Neuron (in vitro differentiated cells): ENCODE measurements at regions not wholly inside any gene's neighbourhood (a gene's known extent, or its start where the extent isn't known, plus 50 kb on each side); places are given as distances from the start of the nearest gene placed in this dataset.

Experiments used
- H2AFZ ChIP-seq: one replicate; pipeline ENCODE4 v1.6.1; 2013; ENCODE audit warnings: low read depth, mild to moderate bottlenecking, inconsistent platforms, low read length, moderate library complexity
- H3K27me3 ChIP-seq: one replicate; pipeline ENCODE4 v1.6.1; 2013; ENCODE audit warnings: low read length; ENCODE audit not compliant: insufficient read depth
- H3K36me3 ChIP-seq: one replicate; pipeline ENCODE4 v1.6.1; 2013; ENCODE audit warnings: low read length; ENCODE audit not compliant: insufficient read depth
- H3K4me1 ChIP-seq: one replicate; pipeline ENCODE4 v1.6.1; 2013; ENCODE audit warnings: low read length; ENCODE audit not compliant: insufficient read depth
- H3K4me3 ChIP-seq: 2 replicates; pipeline ENCODE4 v1.5.1; 2013; ENCODE audit warnings: mild to moderate bottlenecking, low read length, moderate library complexity
- H3K9me3 ChIP-seq: one replicate; pipeline ENCODE4 v1.6.1; 2013; ENCODE audit warnings: low read length

- H3K27me3 ChIP-seq: no peaks in the 10 kb centered on the region
- H3K4me1 ChIP-seq: no peaks in the 10 kb centered on the region
- H3K4me3 ChIP-seq: no peak overlapping the region
- no peaks in the 10 kb centered on the region for H3K36me3 ChIP-seq
- H2AFZ ChIP-seq: no peak overlapping the region
- H3K9me3 ChIP-seq: no peaks in the 10 kb centered on the region
Observed at GRCh38 chr20:40197691-40198090, 491.3 kb downstream of the MAFB start.

- no peaks in the 10 kb centered on the region for H3K27me3 ChIP-seq
- H3K36me3 ChIP-seq: no peaks in the 10 kb centered on the region
- no peak overlapping the region for H3K4me3 ChIP-seq
- H3K4me1 ChIP-seq: no peaks in the 10 kb centered on the region
- H3K9me3 ChIP-seq: no peaks in the 10 kb centered on the region
- no peak overlapping the region for H2AFZ ChIP-seq
Observed at GRCh38 chr20:40196846-40197436, 492.1 kb downstream of the MAFB start.

- Histone ChIP-seq H3K4me1 (no peaks in the 10 kb centered on the region), H2AFZ (no peak overlapping the region), H3K27me3 (no peaks in the 10 kb centered on the region), H3K4me3 (no peak overlapping the region), H3K9me3 (no peaks in the 10 kb centered on the region), H3K36me3 (no peaks in the 10 kb centered on the region)
Observed at GRCh38 chr20:40195742-40196141, 493.3 kb downstream of the MAFB start.

GRCh38 chr20:40192529-40192928 is 496.5 kb downstream of the MAFB start:
- Histone ChIP-seq H2AFZ (no peak overlapping the region), H3K4me1 (no peaks in the 10 kb centered on the region), H3K9me3 (no peaks in the 10 kb centered on the region), H3K4me3 (no peak overlapping the region), H3K27me3 (no peaks in the 10 kb centered on the region), H3K36me3 (no peaks in the 10 kb centered on the region)

GRCh38 chr20:40192081-40192480 is 497.0 kb downstream of the MAFB start:
- Histone ChIP-seq H3K36me3 (no peaks in the 10 kb centered on the region), H3K9me3 (no peaks in the 10 kb centered on the region), H3K4me3 (no peak overlapping the region), H3K4me1 (no peaks in the 10 kb centered on the region), H3K27me3 (no peaks in the 10 kb centered on the region), H2AFZ (no peak overlapping the region)

GRCh38 chr20:40191573-40191972 is 497.5 kb downstream of the MAFB start:
- Histone ChIP-seq H3K36me3 (no peaks in the 10 kb centered on the region), H3K4me1 (no peaks in the 10 kb centered on the region), H3K9me3 (no peaks in the 10 kb centered on the region), H3K4me3 (no peak overlapping the region), H3K27me3 (no peaks in the 10 kb centered on the region), H2AFZ (no peak overlapping the region)

GRCh38 chr20:40189621-40190020 is 499.4 kb downstream of the MAFB start:
- H3K27me3 ChIP-seq: no peaks in the 10 kb centered on the region
- no peaks in the 10 kb centered on the region for H3K36me3 ChIP-seq
- H3K9me3 ChIP-seq: no peaks in the 10 kb centered on the region
- no peak overlapping the region for H2AFZ ChIP-seq
- no peaks in the 10 kb centered on the region for H3K4me1 ChIP-seq
- no peak overlapping the region for H3K4me3 ChIP-seq

GRCh38 chr20:40188319-40188718 is 500.7 kb downstream of the MAFB start:
- Histone ChIP-seq H3K9me3 (no peaks in the 10 kb centered on the region), H2AFZ (no peak overlapping the region), H3K36me3 (no peaks in the 10 kb centered on the region), H3K27me3 (no peaks in the 10 kb centered on the region), H3K4me1 (no peaks in the 10 kb centered on the region), H3K4me3 (no peak overlapping the region)

- Histone ChIP-seq H3K27me3 (no peaks in the 10 kb centered on the region), H2AFZ (no peak overlapping the region), H3K4me3 (no peak overlapping the region), H3K9me3 (no peaks in the 10 kb centered on the region), H3K4me1 (no peaks in the 10 kb centered on the region), H3K36me3 (no peaks in the 10 kb centered on the region)
Observed at GRCh38 chr20:40186826-40187225, 502.2 kb downstream of the MAFB start.

GRCh38 chr20:40181676-40182075 is 507.4 kb downstream of the MAFB start:
- no peak overlapping the region for H2AFZ ChIP-seq
- H3K4me3 ChIP-seq: no peak overlapping the region
- no peaks in the 10 kb centered on the region for H3K9me3 ChIP-seq
- H3K27me3 ChIP-seq: no peaks in the 10 kb centered on the region
- H3K36me3 ChIP-seq: no peaks in the 10 kb centered on the region
- no peaks in the 10 kb centered on the region for H3K4me1 ChIP-seq

- peaks cover 13% of the 10 kb centered on the region for H3K4me1 ChIP-seq
- H3K36me3 ChIP-seq: no peaks in the 10 kb centered on the region
- H3K27me3 ChIP-seq: no peaks in the 10 kb centered on the region
- no peaks in the 10 kb centered on the region for H3K9me3 ChIP-seq
- no peak overlapping the region for H2AFZ ChIP-seq
- no peak overlapping the region for H3K4me3 ChIP-seq
Observed at GRCh38 chr20:40176098-40176841, 512.8 kb downstream of the MAFB start.

- Histone ChIP-seq H3K4me3 (no peak overlapping the region), H3K27me3 (no peaks in the 10 kb centered on the region), H3K9me3 (no peaks in the 10 kb centered on the region), H2AFZ (no peak overlapping the region), H3K4me1 (peaks cover 13% of the 10 kb centered on the region), H3K36me3 (no peaks in the 10 kb centered on the region)
Observed at GRCh38 chr20:40175296-40175695, 513.7 kb downstream of the MAFB start.

- H3K9me3 ChIP-seq: no peaks in the 10 kb centered on the region
- H3K4me1 ChIP-seq: peaks cover 13% of the 10 kb centered on the region
- H3K4me3 ChIP-seq: no peak overlapping the region
- no peak overlapping the region for H2AFZ ChIP-seq
- no peaks in the 10 kb centered on the region for H3K36me3 ChIP-seq
- no peaks in the 10 kb centered on the region for H3K27me3 ChIP-seq
Observed at GRCh38 chr20:40173872-40174271, 515.2 kb downstream of the MAFB start.
